ENCODE measurements at regions not wholly inside any gene's neighbourhood (a gene's known extent, or its start where the extent isn't known, plus 50 kb on each side); places are given as distances from the start of the nearest gene placed in this dataset.

- BruUV-seq (replicated peaks) = no TSS peak
- Histone ChIP-seq H3K27ac (ENCODE audit: insufficient read depth, low read length) (no peak overlapping the region), H2BK120ac (ENCODE audit: low read depth, low read length) (no peak overlapping the region), H2BK15ac (ENCODE audit: low read depth, low read length) (no peak overlapping the region), H3K9me3 (ENCODE audit: control insufficient read depth, insufficient read depth, low read length) (peaks cover 43% of the 10 kb centered on the region), H3K9ac (ENCODE audit: low read depth, low read length) (no peak overlapping the region), H4K20me1 (ENCODE audit: insufficient read depth, low read length) (no peaks in the 10 kb centered on the region), H3K56ac (ENCODE audit: extremely low read depth, insufficient read depth, low read length) (no peak overlapping the region), H3K4me2 (ENCODE audit: low read depth, low read length) (no peak overlapping the region), H3K4me1 (ENCODE audit: control insufficient read depth, insufficient read depth, low read length) (no peaks in the 10 kb centered on the region), H3K9me1 (ENCODE audit: insufficient read depth, low read length) (no peaks in the 10 kb centered on the region), H3K23ac (ENCODE audit: low read depth, low read length) (no peak overlapping the region), H3K27me3 (ENCODE audit: control insufficient read depth, insufficient read depth, low read length) (no peaks in the 10 kb centered on the region), H2AK5ac (ENCODE audit: low read depth, low read length) (no peak overlapping the region), H3K36me3 (ENCODE audit: control insufficient read depth, insufficient read depth, low read length) (no peaks in the 10 kb centered on the region), H2AFZ (replicated peaks; ENCODE audit: low read length, poor library complexity) (no peak overlapping the region), H3K79me1 (ENCODE audit: low read depth in 1 of 2, low read length in 2 of 2) (no peaks in the 10 kb centered on the region), H4K91ac (ENCODE audit: insufficient read depth, low read depth, low read length) (no peak overlapping the region), H3K4ac (ENCODE audit: low read depth, low read length) (no peak overlapping the region), H4K5ac (ENCODE audit: low read depth, low read length) (no peak overlapping the region), H4K8ac (ENCODE audit: low read depth in 2 of 2, low read length in 2 of 2) (no peak overlapping the region), H2AK9ac (replicated peaks; ENCODE audit: low read depth, low read length, poor library complexity) (no peak overlapping the region), H2BK5ac (ENCODE audit: low read depth, low read length, poor library complexity, severe bottlenecking) (no peak overlapping the region), H2BK20ac (ENCODE audit: low read depth, low read length) (no peak overlapping the region), H3K14ac (replicated peaks; ENCODE audit: low read depth, low read length) (no peak overlapping the region), H3K18ac (ENCODE audit: low read depth, low read length) (no peak overlapping the region), H3K4me3 (ENCODE audit: insufficient read depth, low read depth, low read length) (no peak overlapping the region)
- ATAC-seq (ENCODE audit: low read depth) (no peak), DNase-seq (no peak)
- in situ Hi-C loops (cut with MboI; ENCODE audit: low sequenced_read_pairs) = no loop called here
- CTCF ChIA-PET = no interaction called here
- WGBS, 2 experiments (ENCODE audit: extremely low coverage in 2 of 2, insufficient read length in 1 of 2) = 36% methylated on average over 5 of the region's 5 CpGs; no CpG with 5 or more reads in 1 of the 2 experiments
- intact Hi-C loops (cut with micrococcal nuclease) = loop anchor here (5.0 kb wide), 1 partner anchor 339 kb away; no protein-coding TSS in a partner anchor
- dilution Hi-C loops (cut with HindIII; ENCODE audit: low sequenced_read_pairs, unreplicated experiment) = no loop called here
- no peak for TF ChIP-seq CHD1 (IDR thresholded peaks at IDR 0.05; ENCODE audit: low read depth, low read length)
- no peak for TF ChIP-seq ELK1 (IDR thresholded peaks at IDR 0.05; ENCODE audit: borderline replicate concordance, low read depth, low read length)
- TF ChIP-seq MAZ (IDR thresholded peaks at IDR 0.05; ENCODE audit: borderline replicate concordance, low read depth, low read length) = no peak
- no peak for TF ChIP-seq USF2 (IDR thresholded peaks at IDR 0.05; ENCODE audit: low read depth, low read length)
- no peak for TF ChIP-seq RFX5 (IDR thresholded peaks at IDR 0.05; ENCODE audit: low read depth, low read length)
- TF ChIP-seq MXI1 (IDR thresholded peaks at IDR 0.05; ENCODE audit: borderline replicate concordance, low read depth, low read length) = no peak
- no peak for TF ChIP-seq RCOR1 (IDR thresholded peaks at IDR 0.05; ENCODE audit: insufficient replicate concordance, low read length)
- TF ChIP-seq RAD21 (IDR thresholded peaks at IDR 0.05; ENCODE audit: low read length) = no peak
- no peak for TF ChIP-seq BHLHE40 (IDR thresholded peaks at IDR 0.05; ENCODE audit: low read depth, low read length)
- TF ChIP-seq MAFK (IDR thresholded peaks at IDR 0.05; ENCODE audit: low read depth, low read length) = no peak
- TF ChIP-seq FOS (IDR thresholded peaks at IDR 0.05; ENCODE audit: low read depth, low read length) = no peak
- TF ChIP-seq CTCF (conservative IDR thresholded peaks at IDR 0.05; ENCODE audit: low read depth, low read length) = no peak
- POLR2A ChIA-PET (ENCODE audit: unreplicated experiment) = no interaction called here
Measured at GRCh38 chr14:97156705-97157104, 359.5 kb downstream of the VRK1 start.

All from IMR-90 (cell line).